ENCODE measurements at regions not wholly inside any gene's neighbourhood (a gene's known extent, or its start where the extent isn't known, plus 50 kb on each side); places are given as distances from the start of the nearest gene placed in this dataset.

DNA sequence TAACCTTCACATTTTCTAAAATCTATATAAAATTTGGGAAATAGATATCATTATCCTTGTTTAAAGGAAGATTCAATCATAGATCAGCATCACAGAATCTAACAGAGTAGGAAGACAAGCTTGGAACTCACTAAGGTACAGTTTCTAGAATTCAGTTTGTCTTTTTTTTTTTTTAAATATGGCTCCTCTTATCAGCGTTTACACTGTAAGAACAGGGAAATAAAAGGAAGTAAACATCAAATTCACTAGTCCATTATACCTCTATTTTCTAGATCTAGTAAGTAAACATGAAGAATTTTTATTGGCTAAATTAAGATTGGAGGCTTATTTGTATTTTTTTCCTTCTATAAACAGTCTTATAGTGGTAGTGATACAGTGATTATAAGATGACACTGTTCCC lies 144.9 kb downstream of the LRIG3 start:
- H3K27ac ChIP-seq (ENCODE audit: low read length in 2 of 2), result no peak overlapping the region
- no peaks in the 10 kb centered on the region for H3K4me1 Mint-ChIP-seq
- no peaks in the 10 kb centered on the region for H3K27me3 ChIP-seq (replicated peaks in 1 of 4; ENCODE audit: control extremely low read depth in 1 of 4, control insufficient read depth in 3 of 4, insufficient read depth in 4 of 4, low read length in 3 of 4)
- H3K4me3 ChIP-seq (ENCODE audit: control extremely low read depth in 1 of 5, extremely low read depth in 1 of 5, insufficient read depth in 1 of 5, low read depth in 2 of 5, low read length in 4 of 5), result no peak overlapping the region
- H3K9me3 ChIP-seq (ENCODE audit: control extremely low read depth in 1 of 3, control insufficient read depth in 2 of 3, insufficient read depth in 1 of 3, low read length in 2 of 3), result no peaks in the 10 kb centered on the region
- peaks cover 3% of the 10 kb centered on the region for H3K9me3 Mint-ChIP-seq (ENCODE audit: insufficient read depth)
- WGBS (ENCODE audit: insufficient coverage), result no CpG with 5 or more reads among the region's 1 CpG
- no peak overlapping the region for H3K9ac ChIP-seq (ENCODE audit: low read length)
- TF ChIP-seq, protein P1, sequence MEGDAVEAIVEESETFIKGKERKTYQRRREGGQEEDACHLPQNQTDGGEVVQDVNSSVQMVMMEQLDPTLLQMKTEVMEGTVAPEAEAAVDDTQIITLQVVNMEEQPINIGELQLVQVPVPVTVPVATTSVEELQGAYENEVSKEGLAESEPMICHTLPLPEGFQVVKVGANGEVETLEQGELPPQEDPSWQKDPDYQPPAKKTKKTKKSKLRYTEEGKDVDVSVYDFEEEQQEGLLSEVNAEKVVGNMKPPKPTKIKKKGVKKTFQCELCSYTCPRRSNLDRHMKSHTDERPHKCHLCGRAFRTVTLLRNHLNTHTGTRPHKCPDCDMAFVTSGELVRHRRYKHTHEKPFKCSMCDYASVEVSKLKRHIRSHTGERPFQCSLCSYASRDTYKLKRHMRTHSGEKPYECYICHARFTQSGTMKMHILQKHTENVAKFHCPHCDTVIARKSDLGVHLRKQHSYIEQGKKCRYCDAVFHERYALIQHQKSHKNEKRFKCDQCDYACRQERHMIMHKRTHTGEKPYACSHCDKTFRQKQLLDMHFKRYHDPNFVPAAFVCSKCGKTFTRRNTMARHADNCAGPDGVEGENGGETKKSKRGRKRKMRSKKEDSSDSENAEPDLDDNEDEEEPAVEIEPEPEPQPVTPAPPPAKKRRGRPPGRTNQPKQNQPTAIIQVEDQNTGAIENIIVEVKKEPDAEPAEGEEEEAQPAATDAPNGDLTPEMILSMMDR (IDR thresholded peaks at IDR 0.05), result no peak
- no peak for TF ChIP-seq EZH2 (IDR thresholded peaks at IDR 0.05; ENCODE audit: borderline replicate concordance, insufficient read depth, low read depth, low read length, poor library complexity, severe bottlenecking)
- no peak for DNase-seq
- ChIA-PET CTCF (no interaction called here), POLR2A (no interaction called here)
- no peaks in the 10 kb centered on the region for H3K4me1 ChIP-seq (ENCODE audit: control insufficient read depth in 2 of 2, insufficient read depth in 2 of 2, low read length in 2 of 2)
- H4K20me1 ChIP-seq (ENCODE audit: control insufficient read depth, insufficient read depth, low read length, poor library complexity, severe bottlenecking), result no peaks in the 10 kb centered on the region
- no peak overlapping the region for H2AFZ ChIP-seq (ENCODE audit: insufficient read depth, low read depth, low read length, poor library complexity, severe bottlenecking)
- no peaks in the 10 kb centered on the region for H3K36me3 ChIP-seq (replicated peaks in 1 of 2; ENCODE audit: control extremely low read depth in 1 of 2, control insufficient read depth in 1 of 2, extremely low read depth in 1 of 2, insufficient read depth in 2 of 2, low read length in 1 of 2)
- intact Hi-C loops (cut with micrococcal nuclease), result no loop called here
- H3K27me3 Mint-ChIP-seq, result no peaks in the 10 kb centered on the region
- H3K79me2 ChIP-seq (ENCODE audit: control insufficient read depth, insufficient read depth, low read length), result no peaks in the 10 kb centered on the region
- H3K4me2 ChIP-seq (replicated peaks; ENCODE audit: low read depth, low read length, poor library complexity, severe bottlenecking), result no peak overlapping the region
- H3K4me3 Mint-ChIP-seq, result no peak overlapping the region
- no peak for ATAC-seq (ENCODE audit: low read depth)
- H3K27ac Mint-ChIP-seq, result no peak overlapping the region

DNA sequence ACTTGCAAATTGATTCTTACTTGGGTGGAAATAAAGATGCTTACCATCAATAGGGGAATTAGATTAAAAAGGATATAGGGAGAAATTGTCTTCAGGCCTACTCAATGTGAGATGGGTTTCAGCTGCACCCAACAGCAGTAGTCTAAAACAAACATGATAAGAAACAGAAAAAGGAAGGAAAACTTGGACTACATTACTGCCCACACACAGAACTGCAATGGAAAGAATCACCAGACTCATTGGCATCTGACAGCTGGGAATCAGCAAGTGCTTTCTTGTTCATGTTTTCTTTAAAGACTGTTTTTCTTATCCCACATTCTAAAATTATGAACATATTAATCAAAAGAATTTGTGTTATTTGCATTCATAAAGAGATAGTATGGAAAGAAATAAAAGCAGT lies 144.2 kb downstream of the LRIG3 start:
- Histone ChIP-seq H3K27me3 (replicated peaks in 1 of 4; ENCODE audit: control extremely low read depth in 1 of 4, control insufficient read depth in 3 of 4, insufficient read depth in 4 of 4, low read length in 3 of 4) (no peaks in the 10 kb centered on the region), H3K9me3 (ENCODE audit: control extremely low read depth in 1 of 3, control insufficient read depth in 2 of 3, insufficient read depth in 1 of 3, low read length in 2 of 3) (no peaks in the 10 kb centered on the region), H3K27ac (ENCODE audit: low read length in 2 of 2) (no peak overlapping the region), H3K4me1 (ENCODE audit: control insufficient read depth in 2 of 2, insufficient read depth in 2 of 2, low read length in 2 of 2) (no peaks in the 10 kb centered on the region), H3K4me3 (ENCODE audit: control extremely low read depth in 1 of 5, extremely low read depth in 1 of 5, insufficient read depth in 1 of 5, low read depth in 2 of 5, low read length in 4 of 5) (no peak overlapping the region), H3K4me2 (replicated peaks; ENCODE audit: low read depth, low read length, poor library complexity, severe bottlenecking) (no peak overlapping the region), H3K79me2 (ENCODE audit: control insufficient read depth, insufficient read depth, low read length) (no peaks in the 10 kb centered on the region), H2AFZ (ENCODE audit: insufficient read depth, low read depth, low read length, poor library complexity, severe bottlenecking) (no peak overlapping the region), H3K9ac (ENCODE audit: low read length) (no peak overlapping the region), H4K20me1 (ENCODE audit: control insufficient read depth, insufficient read depth, low read length, poor library complexity, severe bottlenecking) (no peaks in the 10 kb centered on the region), H3K36me3 (replicated peaks in 1 of 2; ENCODE audit: control extremely low read depth in 1 of 2, control insufficient read depth in 1 of 2, extremely low read depth in 1 of 2, insufficient read depth in 2 of 2, low read length in 1 of 2) (no peaks in the 10 kb centered on the region)
- H3K9me3 Mint-ChIP-seq (ENCODE audit: insufficient read depth), result peaks cover 3% of the 10 kb centered on the region
- ATAC-seq (ENCODE audit: low read depth) (no peak), DNase-seq (no peak)
- no peak overlapping the region for H3K27ac Mint-ChIP-seq
- no peaks in the 10 kb centered on the region for H3K4me1 Mint-ChIP-seq
- no peaks in the 10 kb centered on the region for H3K27me3 Mint-ChIP-seq
- ChIA-PET CTCF (no interaction called here), POLR2A (no interaction called here)
- H3K4me3 Mint-ChIP-seq, result no peak overlapping the region
- intact Hi-C loops (cut with micrococcal nuclease), result no loop called here
- no peak for TF ChIP-seq EZH2 (IDR thresholded peaks at IDR 0.05; ENCODE audit: borderline replicate concordance, insufficient read depth, low read depth, low read length, poor library complexity, severe bottlenecking)
- TF ChIP-seq, protein P1 (IDR thresholded peaks at IDR 0.05), result no peak

All from B cell (primary cell).